ENCODE measurements at regions not wholly inside any gene's neighbourhood (a gene's known extent, or its start where the extent isn't known, plus 50 kb on each side); places are given as distances from the start of the nearest gene placed in this dataset.

DNA sequence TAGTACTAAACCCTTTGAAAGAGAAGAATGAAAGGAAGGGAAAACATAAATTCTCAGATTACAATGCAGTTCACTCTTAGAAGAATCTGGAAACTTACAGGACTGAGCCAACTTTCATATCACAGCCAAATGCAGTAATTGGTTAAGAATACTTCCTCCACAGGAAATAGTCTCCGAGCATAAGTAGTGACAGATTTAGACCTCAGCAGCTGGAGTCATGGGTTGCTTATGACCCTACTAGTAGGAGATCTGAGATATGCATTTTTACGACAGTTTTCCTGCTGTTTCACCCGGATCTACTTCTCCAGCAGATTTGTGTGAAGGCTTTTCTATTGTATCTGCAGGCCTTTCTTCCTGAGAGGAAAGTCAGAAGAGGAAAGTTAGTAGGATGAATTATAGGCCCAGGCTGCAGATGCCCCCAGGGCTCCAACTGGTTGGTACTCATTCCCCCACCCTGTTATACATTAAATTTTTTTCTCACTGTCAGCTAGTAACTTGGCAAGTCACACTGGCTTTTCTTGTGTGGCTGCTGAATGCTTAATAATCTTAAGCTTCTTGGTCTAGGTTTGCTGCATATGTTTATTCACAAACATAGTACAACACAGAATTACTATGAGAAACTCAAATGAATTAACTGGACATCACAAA, 1241.5 kb upstream of the MIR17HG start:
- H3K4me3 ChIP-seq (ENCODE audit: insufficient read depth, low read length), result no peak overlapping the region
- no peak for TF ChIP-seq CTCF (IDR thresholded peaks at IDR 0.05; ENCODE audit: extremely low read depth, low read depth, low read length)
- no peak for DNase-seq (ENCODE audit: insufficient read length, low spot score, missing footprints)

GRCh38 chr13:90107661-90108060, 1239.8 kb upstream of the MIR17HG start:
- no peak overlapping the region for H2AFZ ChIP-seq (ENCODE audit: low read length)
- TF ChIP-seq CTCF (IDR thresholded peaks at IDR 0.05; ENCODE audit: extremely low read depth, low read depth, low read length), result no peak

More for the DNA sequence above, 1241.5 kb upstream of the MIR17HG start:
- no peak overlapping the region for H2AFZ ChIP-seq (ENCODE audit: low read length)
- H3K4me2 ChIP-seq (ENCODE audit: insufficient read depth, low read length), result no peak overlapping the region
- H3K9me3 ChIP-seq (ENCODE audit: low read depth, low read length), result peaks cover 11% of the 10 kb centered on the region
- H4K20me1 ChIP-seq (ENCODE audit: insufficient read depth, low read length), result no peaks in the 10 kb centered on the region
- no peaks in the 10 kb centered on the region for H3K79me2 ChIP-seq (ENCODE audit: insufficient read depth, low read length)
- H3K27ac ChIP-seq (ENCODE audit: low read depth, low read length), result no peak overlapping the region
- no peaks in the 10 kb centered on the region for H3K4me1 ChIP-seq (ENCODE audit: insufficient read depth, low read length)
- H3K36me3 ChIP-seq (ENCODE audit: insufficient read depth, low read length), result no peaks in the 10 kb centered on the region
- H3K27me3 ChIP-seq (ENCODE audit: insufficient read depth, low read length), result no peaks in the 10 kb centered on the region

GRCh38 chr13:90108547-90108946, 1238.9 kb upstream of the MIR17HG start:
- Histone ChIP-seq H3K27me3 (ENCODE audit: insufficient read depth, low read length) (no peaks in the 10 kb centered on the region), H3K79me2 (ENCODE audit: insufficient read depth, low read length) (no peaks in the 10 kb centered on the region), H3K9me3 (ENCODE audit: low read depth, low read length) (peaks cover 11% of the 10 kb centered on the region), H3K36me3 (ENCODE audit: insufficient read depth, low read length) (no peaks in the 10 kb centered on the region), H3K27ac (ENCODE audit: low read depth, low read length) (no peak overlapping the region), H4K20me1 (ENCODE audit: insufficient read depth, low read length) (no peaks in the 10 kb centered on the region), H2AFZ (ENCODE audit: low read length) (no peak overlapping the region), H3K4me3 (ENCODE audit: insufficient read depth, low read length) (no peak overlapping the region), H3K4me2 (ENCODE audit: insufficient read depth, low read length) (no peak overlapping the region), H3K4me1 (ENCODE audit: insufficient read depth, low read length) (no peaks in the 10 kb centered on the region)
- no peak for TF ChIP-seq CTCF (IDR thresholded peaks at IDR 0.05; ENCODE audit: extremely low read depth, low read depth, low read length)
- DNase-seq (ENCODE audit: insufficient read length, low spot score, missing footprints), result no peak

More at GRCh38 chr13:90107661-90108060, 1239.8 kb upstream of the MIR17HG start:
- H3K4me3 ChIP-seq (ENCODE audit: insufficient read depth, low read length), result no peak overlapping the region
- no peaks in the 10 kb centered on the region for H3K79me2 ChIP-seq (ENCODE audit: insufficient read depth, low read length)
- no peaks in the 10 kb centered on the region for H3K36me3 ChIP-seq (ENCODE audit: insufficient read depth, low read length)
- no peak overlapping the region for H3K4me2 ChIP-seq (ENCODE audit: insufficient read depth, low read length)
- H3K4me1 ChIP-seq (ENCODE audit: insufficient read depth, low read length), result no peaks in the 10 kb centered on the region
- H3K27ac ChIP-seq (ENCODE audit: low read depth, low read length), result no peak overlapping the region
- H3K9me3 ChIP-seq (ENCODE audit: low read depth, low read length), result peaks cover 11% of the 10 kb centered on the region
- H4K20me1 ChIP-seq (ENCODE audit: insufficient read depth, low read length), result no peaks in the 10 kb centered on the region
- H3K27me3 ChIP-seq (ENCODE audit: insufficient read depth, low read length), result no peaks in the 10 kb centered on the region
- DNase-seq (ENCODE audit: insufficient read length, low spot score, missing footprints), result no peak

- DNase-seq (ENCODE audit: insufficient read length, low spot score, missing footprints), result no peak
These were observed 1231.4 kb upstream of the MIR17HG start for GRCh38 chr13:90116121-90116520.

More at GRCh38 chr13:90116121-90116520, 1231.4 kb upstream of the MIR17HG start:
- Histone ChIP-seq H3K79me2 (ENCODE audit: insufficient read depth, low read length) (no peaks in the 10 kb centered on the region), H3K27ac (ENCODE audit: low read depth, low read length) (no peak overlapping the region), H3K4me1 (ENCODE audit: insufficient read depth, low read length) (no peaks in the 10 kb centered on the region), H3K4me2 (ENCODE audit: insufficient read depth, low read length) (no peak overlapping the region), H3K4me3 (ENCODE audit: insufficient read depth, low read length) (no peak overlapping the region), H3K9me3 (ENCODE audit: low read depth, low read length) (no peaks in the 10 kb centered on the region), H3K27me3 (ENCODE audit: insufficient read depth, low read length) (no peaks in the 10 kb centered on the region), H2AFZ (ENCODE audit: low read length) (no peak overlapping the region), H4K20me1 (ENCODE audit: insufficient read depth, low read length) (no peaks in the 10 kb centered on the region), H3K36me3 (ENCODE audit: insufficient read depth, low read length) (no peaks in the 10 kb centered on the region)
- no peak for TF ChIP-seq CTCF (IDR thresholded peaks at IDR 0.05; ENCODE audit: extremely low read depth, low read depth, low read length)

All from osteoblast (primary cell).